A549 (cell line): ENCODE measurements at regions not wholly inside any gene's neighbourhood (a gene's known extent, or its start where the extent isn't known, plus 50 kb on each side); places are given as distances from the start of the nearest gene placed in this dataset.

Experiments used
- ATAC-seq, 2 experiments: fragments of 200-7000 bp in 1 of 2; fragments of >200 bp in 1 of 2; cut with Nextera tagmentation in 1 of 2; cut with Tn5 transposase in 1 of 2; 3 replicates each; pipeline versions ENCODE4 v1.8.0 to v1.9.1; 2018 to 2020; ENCODE audit warnings: mild to moderate bottlenecking in 1 of 2, moderate library complexity in 1 of 2
- CTCF ChIA-PET: fragments of 300-600 bp; sonication (Branson Sonifier 250); formaldehyde crosslinking; extraction: SDS; loops from one replicate; lab custom pipeline; 2021; ENCODE audit warnings: antibody characterized with exemption, inconsistent platforms; lab: Yijun Ruan, JAX
- POLR2A ChIA-PET: fragments of 350-600 bp; formaldehyde crosslinking; extraction: SDS; loops from one replicate; lab custom pipeline; 2021; ENCODE audit warnings: antibody characterized with exemption, inconsistent platforms; lab: Yijun Ruan, JAX
- DNase-seq, 2 experiments: peaks; one replicate each; pipeline versions ENCODE4 v3.0.0 to v3.0.0-alpha.2; 2011 to 2016; ENCODE audit warnings: low read depth in 1 of 2, low spot score in 1 of 2
- FAIRE-seq: peaks from 2 replicates; lab custom pipeline; 2011; peaks lifted over from hg19 to GRCh38; lab: Jason Lieb, UNC
- H3K27ac ChIP-seq, 2 experiments: fragments of >200 bp; sonication (Bioruptor Twin); formaldehyde crosslinking; 3 replicates each; pipeline ENCODE4 v1.5.1; 2016 to 2017
- H3K4me1 ChIP-seq: fragments of >200 bp; sonication (Bioruptor Twin); formaldehyde crosslinking; 3 replicates; pipeline ENCODE4 v1.6.1; 2016
- H3K4me2 ChIP-seq: fragments of >200 bp; sonication (Bioruptor Twin); formaldehyde crosslinking; 3 replicates; pipeline ENCODE4 v1.6.1; 2016
- H3K4me3 ChIP-seq: fragments of >200 bp; sonication (Bioruptor Twin); formaldehyde crosslinking; 3 replicates; pipeline ENCODE4 v1.5.1; 2016
- H3K9me3 ChIP-seq: fragments of >200 bp; sonication (Bioruptor Twin); formaldehyde crosslinking; 3 replicates; pipeline ENCODE4 v1.6.1; 2016
- BHLHE40 ChIP-seq: IDR thresholded peaks from 2 replicates; pipeline ENCODE4 v1.6.1; 2012; ENCODE audit warnings: low read depth, low read length, inconsistent platforms
- CBX2 ChIP-seq: fragments of 200-600 bp; sonication (generic); IDR thresholded peaks from 2 replicates; pipeline ENCODE4 v1.6.1; 2016; ENCODE audit warnings: low read depth, mild to moderate bottlenecking, borderline replicate concordance
- CHD2 ChIP-seq: fragments of 150-350 bp; IDR thresholded peaks from 2 replicates; pipeline ENCODE4 v1.6.1; 2014; ENCODE audit warnings: low read length; ENCODE audit not compliant: partially characterized antibody
- CTCF ChIP-seq: fragments of >200 bp; sonication (Bioruptor Twin); formaldehyde crosslinking; IDR thresholded peaks from 3 replicates; pipeline ENCODE4 v1.5.1; 2016
- EHF ChIP-seq: fragments of 250-450 bp; sonication (Bioruptor Pico); IDR thresholded peaks from 2 replicates; pipeline ENCODE4 v1.5.0; 2020; ENCODE audit warnings: mild to moderate bottlenecking
- EP300 ChIP-seq, 2 experiments: fragments of >200 bp; sonication (Bioruptor Twin); formaldehyde crosslinking; IDR thresholded peaks; 2 replicates in 1 of 2; 3 replicates in 1 of 2; pipeline ENCODE4 v1.6.1; 2016 to 2017
- FOSB ChIP-seq: fragments of 250-450 bp; sonication (Bioruptor Pico); IDR thresholded peaks from 2 replicates; pipeline ENCODE4 v1.5.0; 2020; ENCODE audit warnings: mild to moderate bottlenecking, moderate library complexity
- FOXS1 ChIP-seq: fragments of 250-450 bp; sonication (Bioruptor Pico); IDR thresholded peaks from 2 replicates; pipeline ENCODE4 v1.5.0; 2020; ENCODE audit warnings: mild to moderate bottlenecking, moderate library complexity
- HDAC2 ChIP-seq: fragments of 200-600 bp; sonication (generic); IDR thresholded peaks from 2 replicates; pipeline ENCODE4 v1.6.1; 2016
- HOXA7 ChIP-seq: fragments of 250-450 bp; sonication (Bioruptor Pico); IDR thresholded peaks from 2 replicates; pipeline ENCODE4 v1.5.0; 2020; ENCODE audit warnings: mild to moderate bottlenecking, moderate library complexity
- JUN ChIP-seq, 2 experiments: fragments of >200 bp; sonication (Bioruptor Twin); formaldehyde crosslinking; IDR thresholded peaks; 2 replicates in 1 of 2; 3 replicates in 1 of 2; pipeline ENCODE4 v1.6.1; 2016 to 2017
- JUNB ChIP-seq: fragments of >200 bp; sonication (Bioruptor Twin); formaldehyde crosslinking; IDR thresholded peaks from 2 replicates; pipeline ENCODE4 v1.6.1; 2016
- MAFK ChIP-seq: fragments of 450-650 bp; IDR thresholded peaks from 2 replicates; pipeline ENCODE4 v1.6.1; 2014; ENCODE audit not compliant: partially characterized antibody
- MAZ ChIP-seq: fragments of 150-350 bp; IDR thresholded peaks from 2 replicates; pipeline ENCODE4 v1.6.1; 2014; ENCODE audit warnings: antibody characterized with exemption, low read depth, low read length, borderline replicate concordance
- NFE2L2 ChIP-seq: fragments of 150-350 bp; conservative IDR thresholded peaks from 2 replicates; pipeline ENCODE4 v1.6.1; 2014; ENCODE audit warnings: low read length
- REST ChIP-seq: fragments of 200-600 bp; sonication (generic); IDR thresholded peaks from 2 replicates; pipeline ENCODE4 v1.6.1; 2016; ENCODE audit warnings: antibody characterized with exemption, mild to moderate bottlenecking, moderate library complexity
- RNF2 ChIP-seq: fragments of 200-600 bp; sonication (generic); IDR thresholded peaks from 2 replicates; pipeline ENCODE4 v1.6.1; 2016; ENCODE audit warnings: low read depth, mild to moderate bottlenecking, antibody characterized with exemption, moderate library complexity, borderline replicate concordance
- SMC3 ChIP-seq: fragments of >200 bp; sonication (Bioruptor Twin); formaldehyde crosslinking; IDR thresholded peaks from 3 replicates; pipeline ENCODE4 v1.6.1; 2018; ENCODE audit warnings: inconsistent platforms
- TP53 ChIP-seq: fragments of 250-450 bp; sonication (Bioruptor Pico); IDR thresholded peaks from 2 replicates; pipeline ENCODE4 v1.5.0; 2021; ENCODE audit warnings: mild to moderate bottlenecking, moderate library complexity
- ZC3H11A ChIP-seq: fragments of 450-650 bp; IDR thresholded peaks from 2 replicates; pipeline ENCODE4 v1.6.1; 2014; ENCODE audit warnings: antibody characterized with exemption, mild to moderate bottlenecking
- WGBS: methylation state at CpG from one replicate; pipeline ENCODE4 v1.1.6; 2017; ENCODE audit errors: missing lambda C conversion rate; 5-methylcytosine and 5-hydroxymethylcytosine counted together
- TF ChIP-seq, protein P1 (sequence below): IDR thresholded peaks from 2 replicates; pipeline ENCODE4 v1.6.1; 2012; ENCODE audit warnings: low read depth, borderline replicate concordance

DNA sequence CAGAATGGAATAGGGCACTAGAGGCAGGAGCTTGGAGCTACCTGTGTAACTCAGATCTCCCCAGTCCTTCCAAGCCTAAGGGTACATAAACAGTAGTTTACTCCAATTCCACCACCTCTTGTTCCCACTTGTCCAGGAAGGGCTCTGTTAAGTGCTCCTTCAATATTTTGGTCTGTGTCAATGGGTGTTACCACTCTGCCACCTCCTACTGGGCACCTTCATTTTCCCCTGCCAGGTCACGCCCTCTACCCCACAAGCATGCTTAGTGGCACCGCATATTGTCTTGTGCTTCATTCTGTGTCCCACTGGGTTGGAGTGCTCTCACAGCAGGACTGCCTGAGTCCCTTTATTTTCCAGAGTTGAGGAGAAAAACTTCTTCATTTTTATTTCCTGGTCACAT lies 459.8 kb downstream of the ARHGEF28 start:
- CTCF ChIA-PET, result no interaction called here
- Histone ChIP-seq H3K4me2 (no peak overlapping the region), H3K9me3 (no peaks in the 10 kb centered on the region)
- TF ChIP-seq NFE2L2 (no peak), REST (no peak), SMC3 (no peak), CHD2 (no peak), HOXA7 (no peak), JUN (IDR thresholded peaks at IDR 0.05) (no peak), MAFK (no peak), TP53 (CRISPR knock-in tag) (no peak), FOXS1 (CRISPR knock-in tag) (no peak), HDAC2 (no peak), RNF2 (no peak)
- TF ChIP-seq, protein P1, sequence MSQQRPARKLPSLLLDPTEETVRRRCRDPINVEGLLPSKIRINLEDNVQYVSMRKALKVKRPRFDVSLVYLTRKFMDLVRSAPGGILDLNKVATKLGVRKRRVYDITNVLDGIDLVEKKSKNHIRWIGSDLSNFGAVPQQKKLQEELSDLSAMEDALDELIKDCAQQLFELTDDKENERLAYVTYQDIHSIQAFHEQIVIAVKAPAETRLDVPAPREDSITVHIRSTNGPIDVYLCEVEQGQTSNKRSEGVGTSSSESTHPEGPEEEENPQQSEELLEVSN, result no peak
- TF ChIP-seq, all 56 proteins: peak for 0
- DNase-seq (no peak), FAIRE-seq (no peak), ATAC-seq (no peak)
- no peaks in the 10 kb centered on the region for H3K4me1 ChIP-seq
- POLR2A ChIA-PET, result no interaction called here
- H3K27ac ChIP-seq, result no peak overlapping the region
- WGBS, result 82% methylated on average over 2 of the region's 2 CpGs
- no peak overlapping the region for H3K4me3 ChIP-seq

- WGBS, result 40% methylated on average over 4 of the region's 4 CpGs
These were observed 459.2 kb downstream of the ARHGEF28 start for GRCh38 chr5:74085186-74085585.

More at GRCh38 chr5:74085186-74085585, 459.2 kb downstream of the ARHGEF28 start:
- no peak for ATAC-seq
- no peak for FAIRE-seq
- ChIA-PET CTCF (interaction anchor here (1.1 kb wide), 1 partner anchor 12 kb away, joined by 3 read pairs; no protein-coding TSS in a partner anchor), POLR2A (no interaction called here)
- Histone ChIP-seq H3K4me3 (no peak overlapping the region), H3K9me3 (no peaks in the 10 kb centered on the region), H3K27ac (no peak overlapping the region), H3K4me1 (no peaks in the 10 kb centered on the region), H3K4me2 (no peak overlapping the region)
- DNase-seq, result no peak
- no peak for TF ChIP-seq EHF (CRISPR knock-in tag)
- TF ChIP-seq REST, result no peak
- no peak for TF ChIP-seq ZC3H11A
- TF ChIP-seq FOSB (CRISPR knock-in tag), result no peak
- no peak for TF ChIP-seq EP300 (IDR thresholded peaks at IDR 0.05)
- TF ChIP-seq CHD2, result no peak
- TF ChIP-seq CTCF, result no peak
- TF ChIP-seq MAZ, result no peak
- no peak for TF ChIP-seq JUNB
- TF ChIP-seq BHLHE40, result no peak
- TF ChIP-seq CBX2, result no peak
